NB4 (cell line): ENCODE measurements at regions not wholly inside any gene's neighbourhood (a gene's known extent, or its start where the extent isn't known, plus 50 kb on each side); places are given as distances from the start of the nearest gene placed in this dataset.

Experiments used
- DNase-seq: peaks from one replicate; pipeline ENCODE4 v3.0.0; 2010; ENCODE audit warnings: low read depth
- H3K4me3 ChIP-seq: one replicate; pipeline ENCODE4 v1.5.1; 2011; ENCODE audit warnings: mild to moderate bottlenecking, low read depth, low read length, moderate library complexity
- MYC ChIP-seq: IDR thresholded peaks from 2 replicates; pipeline ENCODE4 v1.6.1; 2011; ENCODE audit warnings: low read depth, low read length
- POLR2A ChIP-seq: IDR thresholded peaks from 2 replicates; pipeline ENCODE4 v1.6.1; 2011; ENCODE audit warnings: mild to moderate bottlenecking; ENCODE audit not compliant: insufficient read length; ENCODE audit errors: extremely low read depth
- TF ChIP-seq, protein P1 (sequence below): IDR thresholded peaks from one replicate; pipeline ENCODE4 v1.5.1; 2012; ENCODE audit warnings: low read depth, low read length
- TF ChIP-seq, protein P2 (sequence below): IDR thresholded peaks from 2 replicates; pipeline ENCODE4 v1.6.1; 2011; ENCODE audit warnings: low read depth, low read length

- H3K4me3 ChIP-seq = no peak overlapping the region
- TF ChIP-seq POLR2A = no peak
- TF ChIP-seq, protein P1, sequence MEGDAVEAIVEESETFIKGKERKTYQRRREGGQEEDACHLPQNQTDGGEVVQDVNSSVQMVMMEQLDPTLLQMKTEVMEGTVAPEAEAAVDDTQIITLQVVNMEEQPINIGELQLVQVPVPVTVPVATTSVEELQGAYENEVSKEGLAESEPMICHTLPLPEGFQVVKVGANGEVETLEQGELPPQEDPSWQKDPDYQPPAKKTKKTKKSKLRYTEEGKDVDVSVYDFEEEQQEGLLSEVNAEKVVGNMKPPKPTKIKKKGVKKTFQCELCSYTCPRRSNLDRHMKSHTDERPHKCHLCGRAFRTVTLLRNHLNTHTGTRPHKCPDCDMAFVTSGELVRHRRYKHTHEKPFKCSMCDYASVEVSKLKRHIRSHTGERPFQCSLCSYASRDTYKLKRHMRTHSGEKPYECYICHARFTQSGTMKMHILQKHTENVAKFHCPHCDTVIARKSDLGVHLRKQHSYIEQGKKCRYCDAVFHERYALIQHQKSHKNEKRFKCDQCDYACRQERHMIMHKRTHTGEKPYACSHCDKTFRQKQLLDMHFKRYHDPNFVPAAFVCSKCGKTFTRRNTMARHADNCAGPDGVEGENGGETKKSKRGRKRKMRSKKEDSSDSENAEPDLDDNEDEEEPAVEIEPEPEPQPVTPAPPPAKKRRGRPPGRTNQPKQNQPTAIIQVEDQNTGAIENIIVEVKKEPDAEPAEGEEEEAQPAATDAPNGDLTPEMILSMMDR = no peak
- no peak for DNase-seq
These were observed 88.5 kb downstream of the IRX1 start for GRCh38 chr5:3684118-3684517.

DNA sequence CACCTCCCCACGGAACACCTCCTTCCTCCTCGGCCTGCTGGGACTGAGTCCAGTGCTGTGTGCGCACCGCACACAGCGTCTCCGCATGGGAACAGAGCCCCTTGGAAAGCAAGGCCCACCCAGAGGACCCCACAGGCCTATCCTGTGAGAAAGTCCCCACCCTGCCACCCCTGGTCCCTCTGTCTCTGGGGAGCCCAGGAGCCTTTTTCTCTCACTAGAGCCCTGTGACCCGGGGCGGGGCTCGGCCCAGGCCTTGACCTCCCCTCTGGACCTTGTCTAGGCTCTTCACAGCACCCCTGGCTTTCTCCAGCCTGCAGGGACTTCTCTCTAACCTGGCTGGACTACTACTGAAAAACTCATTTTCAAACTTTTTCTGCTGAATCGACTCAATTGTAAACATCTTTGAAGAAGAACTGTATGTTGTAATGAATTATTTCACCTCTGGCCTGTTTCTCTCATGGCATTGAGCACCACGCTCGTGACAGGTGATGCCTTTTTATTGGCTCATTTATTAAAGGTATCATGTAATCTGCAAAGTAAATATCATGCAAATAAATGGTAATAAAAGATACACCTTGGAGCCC, 89.2 kb downstream of the IRX1 start:
- H3K4me3 ChIP-seq = no peak overlapping the region
- TF ChIP-seq MYC = no peak
- DNase-seq = no peak

DNA sequence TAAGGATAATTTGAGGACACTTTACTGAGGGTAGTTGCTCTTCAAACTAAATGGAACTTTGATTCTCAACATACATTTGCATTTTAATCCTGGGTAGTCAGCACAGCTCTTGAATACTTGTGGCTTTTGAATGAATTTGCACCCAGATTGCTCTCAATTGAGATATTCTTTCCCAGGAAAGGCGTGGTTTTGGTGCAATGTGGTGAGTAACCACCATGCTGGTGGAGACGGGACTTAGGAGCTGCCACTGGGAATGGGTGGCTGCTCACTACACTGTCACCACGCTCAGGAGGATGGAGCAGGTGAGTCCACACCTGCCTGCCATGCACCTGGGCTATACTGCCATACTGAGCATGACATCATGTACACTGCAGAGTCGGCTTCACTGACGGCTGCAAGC, 99.2 kb downstream of the IRX1 start:
- H3K4me3 ChIP-seq = no peak overlapping the region
- no peak for DNase-seq
- TF ChIP-seq POLR2A (no peak), MYC (no peak)
- TF ChIP-seq, protein P1 = no peak
- TF ChIP-seq, protein P2, sequence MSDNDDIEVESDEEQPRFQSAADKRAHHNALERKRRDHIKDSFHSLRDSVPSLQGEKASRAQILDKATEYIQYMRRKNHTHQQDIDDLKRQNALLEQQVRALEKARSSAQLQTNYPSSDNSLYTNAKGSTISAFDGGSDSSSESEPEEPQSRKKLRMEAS = no peak

- TF ChIP-seq MYC = no peak
- TF ChIP-seq POLR2A = no peak
- TF ChIP-seq, protein P1 = no peak
- TF ChIP-seq, protein P2 = no peak
- DNase-seq = no peak
- no peak overlapping the region for H3K4me3 ChIP-seq
These were observed 100.2 kb downstream of the IRX1 start for GRCh38 chr5:3695818-3696217.

- no peak overlapping the region for H3K4me3 ChIP-seq
- TF ChIP-seq, protein P2 = no peak
- TF ChIP-seq, protein P1 = no peak
- TF ChIP-seq POLR2A = no peak
- no peak for TF ChIP-seq MYC
- no peak for DNase-seq
These were observed 102.8 kb downstream of the IRX1 start for GRCh38 chr5:3698412-3698811.

DNA sequence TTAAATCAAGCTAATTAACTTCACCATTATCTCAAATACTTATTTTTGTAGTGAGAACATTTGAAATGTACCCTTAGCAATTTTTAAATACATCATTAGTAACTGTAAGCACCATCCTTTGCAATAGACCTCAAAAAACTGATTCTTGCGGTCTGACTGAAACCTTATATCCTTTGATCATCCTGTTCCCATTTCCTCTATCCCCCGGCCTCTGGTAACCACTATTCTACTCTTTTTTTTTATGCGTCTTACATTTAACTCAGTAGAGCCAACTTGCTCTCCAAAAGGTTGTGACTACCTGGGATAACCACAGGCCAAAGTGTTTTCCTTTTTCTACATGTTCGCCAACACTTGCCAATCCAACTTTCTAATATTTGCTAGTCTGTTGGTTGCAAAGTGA, 106.1 kb downstream of the IRX1 start:
- no peak for DNase-seq
- no peak overlapping the region for H3K4me3 ChIP-seq

More for the DNA sequence above, 106.1 kb downstream of the IRX1 start:
- TF ChIP-seq, protein P2 = no peak
- TF ChIP-seq MYC (no peak), POLR2A (no peak)
- TF ChIP-seq, protein P1 = no peak
